ENCODE measurements at regions not wholly inside any gene's neighbourhood (a gene's known extent, or its start where the extent isn't known, plus 50 kb on each side); places are given as distances from the start of the nearest gene placed in this dataset.
"Not testable (repeated sequence)": the region's sequence is repeated elsewhere in the genome, so short reads cannot be mapped to it uniquely, and the experiment has no call there.

- intact Hi-C loops (cut with DNase I), result no loop called here
- DNase-seq, result no peak
Measured at GRCh38 chr14:44396226-44396625, 110.9 kb downstream of the FSCB start.

DNA sequence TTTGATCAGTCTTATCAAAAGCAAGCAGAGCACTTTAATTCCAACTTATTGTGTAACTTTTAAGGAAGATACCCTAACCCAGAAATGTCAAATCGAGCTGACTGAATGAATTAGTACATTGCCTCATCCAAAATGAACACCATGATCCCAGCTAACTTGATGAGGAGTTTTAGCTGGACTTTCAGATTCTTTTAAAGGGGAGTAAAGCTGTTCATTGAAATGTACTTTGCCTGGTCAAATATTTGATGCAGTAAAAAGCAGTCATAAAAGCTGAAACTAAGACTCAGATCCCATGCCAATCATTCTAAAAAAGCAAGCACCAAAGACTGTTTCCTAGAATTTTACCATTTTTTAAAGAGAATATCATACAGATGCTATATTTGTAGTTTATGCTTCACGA lies 114.1 kb downstream of the FSCB start:
- intact Hi-C loops (cut with DNase I), result no loop called here
- no peak for DNase-seq

- no peak for DNase-seq
- intact Hi-C loops (cut with DNase I), result no loop called here
Measured at GRCh38 chr14:44388306-44388705, 118.8 kb downstream of the FSCB start.

GRCh38 chr14:44385906-44386305 lies 121.2 kb downstream of the FSCB start:
- no peak for DNase-seq
- intact Hi-C loops (cut with DNase I), result no loop called here

DNA sequence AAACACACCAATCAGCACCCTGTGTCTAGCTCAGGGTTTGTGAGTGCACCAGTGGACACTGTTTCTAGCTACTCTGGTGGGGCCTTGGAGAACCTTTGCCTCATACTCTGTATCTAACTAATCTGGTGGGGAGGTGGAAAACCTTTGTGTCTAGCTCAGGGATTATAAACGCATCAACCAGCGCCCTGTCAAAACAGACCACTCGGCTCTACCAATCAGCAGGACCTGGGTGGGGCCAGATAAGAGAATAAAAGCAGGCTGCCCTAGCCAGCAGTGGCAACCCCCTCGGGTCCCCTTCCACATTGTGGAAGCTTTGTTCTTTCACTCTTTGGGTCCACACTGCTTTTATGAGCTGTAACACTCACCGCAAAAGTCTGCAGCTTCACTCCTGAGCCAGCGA lies 121.8 kb downstream of the FSCB start:
- intact Hi-C loops (cut with DNase I); DNase-seq: not testable (repeated sequence)

- intact Hi-C loops (cut with DNase I); DNase-seq: not testable (repeated sequence)
Measured at GRCh38 chr14:44384601-44385293, 122.3 kb downstream of the FSCB start.

- DNase-seq, result no peak
- intact Hi-C loops (cut with DNase I), result no loop called here
Measured at GRCh38 chr14:44384093-44384492, 123.0 kb downstream of the FSCB start.

- intact Hi-C loops (cut with DNase I), result no loop called here
- DNase-seq, result no peak
Measured at GRCh38 chr14:44383636-44384035, 123.4 kb downstream of the FSCB start.

- intact Hi-C loops (cut with DNase I), result no loop called here
- no peak for DNase-seq
Measured at GRCh38 chr14:44379292-44379977, 127.6 kb downstream of the FSCB start.

GRCh38 chr14:44374906-44375305 lies 132.2 kb downstream of the FSCB start:
- no peak for DNase-seq

GRCh38 chr14:44372807-44373489 lies 134.1 kb downstream of the FSCB start:
- intact Hi-C loops (cut with DNase I), result no loop called here
- DNase-seq, result no peak

More at GRCh38 chr14:44374906-44375305, 132.2 kb downstream of the FSCB start:
- intact Hi-C loops (cut with DNase I), result no loop called here

DNA sequence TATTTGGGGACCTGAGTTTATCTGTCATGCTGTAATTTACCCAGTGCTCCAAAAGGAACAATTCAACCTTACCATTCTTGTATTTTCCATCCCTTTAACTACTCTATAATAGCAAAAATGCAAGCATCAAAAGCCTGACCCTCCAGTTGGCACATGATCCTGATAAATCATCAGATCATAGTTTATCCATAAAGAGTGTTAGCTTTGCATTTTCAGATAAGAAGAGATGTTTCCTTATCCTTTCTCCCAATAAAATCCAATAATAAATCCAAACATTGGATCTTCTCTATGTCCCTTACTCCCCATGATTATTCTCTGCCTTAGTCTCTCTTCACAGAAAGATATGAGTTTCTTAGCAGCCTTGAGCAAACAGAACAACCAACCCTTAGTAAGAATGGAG lies 134.9 kb downstream of the FSCB start:
- DNase-seq, result no peak
- intact Hi-C loops (cut with DNase I), result no loop called here

DNA sequence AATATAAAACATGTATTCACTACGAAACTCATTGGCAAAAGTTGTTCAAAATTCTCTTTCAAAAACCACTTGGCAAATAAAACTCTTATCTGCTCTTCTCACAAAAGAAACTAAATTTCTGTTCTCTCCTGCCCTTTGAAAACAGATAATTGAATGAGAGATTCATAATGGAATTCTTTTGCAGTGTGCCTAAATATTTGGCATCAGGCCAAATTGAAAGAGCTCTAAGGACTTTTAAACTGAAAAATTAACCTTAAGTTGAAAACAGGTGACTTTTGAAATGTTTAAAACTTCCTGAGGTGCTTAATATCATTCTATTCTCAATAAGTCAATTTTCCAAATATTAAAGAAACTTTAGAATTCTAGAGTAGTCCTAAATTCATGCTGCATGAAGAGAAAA lies 136.4 kb downstream of the FSCB start:
- no peak for DNase-seq
- intact Hi-C loops (cut with DNase I), result no loop called here

DNA sequence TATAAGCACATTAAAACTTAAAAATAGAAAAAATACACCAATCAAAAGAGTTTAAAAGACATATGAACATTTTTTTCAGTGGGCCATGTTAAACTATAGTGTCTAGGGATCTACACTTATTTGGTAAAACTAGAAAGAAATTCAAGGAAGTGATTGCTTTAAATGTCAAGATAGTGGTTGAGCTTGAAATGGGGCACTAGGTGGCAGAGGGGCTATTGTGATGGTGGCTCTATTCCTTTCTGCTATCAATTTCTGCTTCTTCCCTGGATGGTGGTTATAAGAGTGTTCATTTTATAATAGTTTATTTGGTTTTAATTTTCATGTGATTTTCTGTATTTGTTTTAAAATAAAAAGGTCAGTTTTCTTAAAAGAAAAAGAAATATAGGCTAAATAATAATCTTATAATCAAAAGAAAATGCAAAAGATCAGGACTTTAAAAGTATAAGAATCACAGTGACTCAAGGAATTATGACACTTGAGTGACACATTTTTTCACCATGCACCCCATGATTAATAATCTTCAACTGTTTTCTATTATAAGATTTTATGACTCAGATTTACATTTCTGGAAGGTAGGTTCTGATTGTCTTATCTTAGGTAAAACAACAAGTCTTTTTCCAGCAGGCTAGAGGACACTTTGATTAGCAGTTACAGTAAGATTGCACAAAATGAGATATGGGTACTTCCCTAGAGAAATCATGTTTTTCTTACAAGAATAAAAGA lies 137.5 kb downstream of the FSCB start:
- intact Hi-C loops (cut with DNase I), result no loop called here
- no peak for DNase-seq

DNA sequence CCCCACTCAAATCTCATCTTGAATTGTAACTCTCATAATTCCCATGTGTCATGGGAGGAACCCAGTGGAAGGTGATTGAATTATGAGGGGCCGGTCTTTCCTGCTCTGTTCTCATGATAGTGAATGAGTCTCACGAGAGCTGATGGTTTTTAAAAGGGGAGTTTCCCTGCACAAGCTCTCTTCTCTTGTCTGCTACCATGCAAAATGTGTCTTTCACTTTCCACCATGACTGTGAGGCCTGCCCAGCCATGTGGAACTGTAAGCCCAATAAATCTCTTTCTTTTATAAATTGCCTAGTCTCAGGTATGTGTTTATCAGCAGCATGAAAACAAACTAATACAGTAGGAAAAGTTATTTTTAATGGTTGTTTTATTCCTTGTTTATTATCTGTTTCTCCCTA lies 146.0 kb downstream of the FSCB start:
- no peak for DNase-seq
- intact Hi-C loops (cut with DNase I), result no loop called here

- DNase-seq, result no peak
- intact Hi-C loops (cut with DNase I), result no loop called here
Measured at GRCh38 chr14:44353805-44354204, 153.3 kb downstream of the FSCB start.

DNA sequence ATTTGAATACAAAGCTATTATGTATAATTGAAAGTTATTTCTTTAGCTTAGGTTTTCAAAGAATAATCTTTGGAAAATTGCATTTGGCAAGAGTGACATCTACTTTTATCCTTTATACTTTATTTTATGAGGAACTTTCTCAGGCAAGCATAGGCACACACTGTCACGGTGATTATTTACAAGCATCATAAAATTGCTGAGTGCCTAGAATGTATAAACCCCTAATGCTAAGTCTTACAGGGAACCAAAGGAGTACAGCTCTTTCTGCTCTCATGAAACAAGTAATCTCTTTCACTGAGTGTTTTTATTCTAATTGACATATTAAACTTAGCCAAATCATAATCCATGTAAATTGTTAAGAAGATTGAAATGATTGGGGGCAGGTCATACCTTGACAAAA lies 154.9 kb downstream of the FSCB start:
- no peak for DNase-seq
- intact Hi-C loops (cut with DNase I), result no loop called here

DNA sequence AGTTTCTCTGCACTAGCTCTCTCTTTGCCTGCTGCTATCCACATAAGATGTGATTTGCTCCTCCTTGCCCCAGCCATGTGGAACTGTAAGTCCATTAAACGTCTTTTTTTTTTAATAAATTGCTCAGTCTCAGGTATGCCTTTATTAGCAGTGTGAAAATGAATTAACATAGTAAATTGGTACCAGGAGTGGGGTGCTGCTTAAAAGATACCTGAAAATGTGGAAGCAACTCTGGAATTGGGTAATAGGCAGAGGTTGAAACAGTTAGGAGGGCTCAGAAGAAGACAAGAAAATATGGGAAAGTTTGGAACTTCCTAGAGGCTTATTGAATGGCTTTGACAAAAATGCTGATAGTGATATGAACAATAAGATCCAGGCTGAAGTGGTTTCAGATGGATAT lies 159.8 kb downstream of the FSCB start:
- intact Hi-C loops (cut with DNase I), result no loop called here
- DNase-seq, result no peak

DNA sequence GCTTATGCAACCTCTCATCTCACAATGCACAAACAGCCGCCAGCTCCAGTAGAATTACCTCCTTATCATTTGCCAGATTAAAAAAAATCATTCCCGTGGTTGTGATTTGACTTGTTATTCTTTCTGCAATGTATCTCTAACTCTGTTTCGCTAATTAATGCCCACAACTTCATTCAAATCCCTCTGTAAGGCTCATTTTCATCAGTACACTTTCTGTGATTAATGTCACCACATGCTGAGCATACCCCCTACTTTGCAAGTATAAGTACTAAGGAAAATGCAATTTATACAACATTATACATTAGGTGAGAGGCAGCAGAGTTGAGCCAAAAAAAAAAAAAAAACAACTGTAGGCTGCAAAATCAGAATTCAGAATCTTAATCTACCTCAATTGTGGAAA lies 166.0 kb downstream of the FSCB start:
- intact Hi-C loops (cut with DNase I), result no loop called here
- DNase-seq, result no peak

DNA sequence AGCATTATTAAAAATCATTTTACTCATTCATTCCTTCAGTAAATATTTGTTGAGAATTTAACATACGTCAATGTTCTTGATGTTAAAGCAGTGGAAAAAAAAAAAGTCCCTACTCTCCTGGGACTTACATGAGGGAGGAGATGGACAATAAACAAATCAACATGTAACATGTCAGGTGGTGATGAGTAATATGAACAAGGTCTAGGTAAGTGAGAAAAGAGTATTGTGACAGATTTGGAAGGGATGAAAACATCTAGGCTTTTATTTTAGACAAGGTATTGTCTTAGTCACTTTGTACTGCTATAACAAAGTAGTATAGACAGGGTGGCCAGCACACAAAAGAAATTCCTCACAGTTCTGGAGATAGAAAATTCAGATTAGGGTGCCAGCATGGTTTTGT lies 167.2 kb downstream of the FSCB start:
- intact Hi-C loops (cut with DNase I), result no loop called here
- DNase-seq, result no peak

Data from head of caudate nucleus (tissue), 42 donors.